GM13977 (cell line): ENCODE measurements at regions not wholly inside any gene's neighbourhood (a gene's known extent, or its start where the extent isn't known, plus 50 kb on each side); places are given as distances from the start of the nearest gene placed in this dataset.

Source experiments
- DNase-seq: peaks from one replicate; pipeline ENCODE4 v3.0.0; 2012; ENCODE audit warnings: low spot score
- CTCF ChIP-seq: IDR thresholded peaks from 2 replicates; pipeline ENCODE4 v1.5.1; 2012; ENCODE audit warnings: mild to moderate bottlenecking, control low read depth; ENCODE audit not compliant: insufficient read depth; ENCODE audit errors: extremely low read depth, missing control alignments
- in situ Hi-C: fragments of 300-500 bp; cut with MboI; formaldehyde crosslinking; loops from one replicate; pipeline ENCODE4 v1.12.0; 2022; ENCODE audit warnings: low sequenced_read_pairs, low pct_unique_long_range_greater_than_20kb, mixed read lengths, inconsistent platforms; ENCODE audit not compliant: unreplicated experiment

- in situ Hi-C loops, result no loop called here
Observed at GRCh38 chr17:79370126-79370525, 240.7 kb downstream of the RBFOX3 start.

GRCh38 chr17:79369532-79369931, 241.3 kb downstream of the RBFOX3 start:
- DNase-seq, result no peak
- in situ Hi-C loops, result no loop called here
- TF ChIP-seq CTCF, result no peak

More at GRCh38 chr17:79370126-79370525, 240.7 kb downstream of the RBFOX3 start:
- DNase-seq, result no peak
- no peak for TF ChIP-seq CTCF

GRCh38 chr17:79369001-79369400, 241.8 kb downstream of the RBFOX3 start:
- TF ChIP-seq CTCF, result no peak
- no peak for DNase-seq
- in situ Hi-C loops, result no loop called here

- in situ Hi-C loops, result no loop called here
- DNase-seq, result no peak
- no peak for TF ChIP-seq CTCF
Observed at GRCh38 chr17:79368521-79368920, 242.3 kb downstream of the RBFOX3 start.

GRCh38 chr17:79366988-79367571, 243.8 kb downstream of the RBFOX3 start:
- in situ Hi-C loops, result no loop called here

GRCh38 chr17:79365836-79366770, 244.7 kb downstream of the RBFOX3 start:
- in situ Hi-C loops, result no loop called here
- DNase-seq, result no peak
- TF ChIP-seq CTCF, result no peak

More at GRCh38 chr17:79366988-79367571, 243.8 kb downstream of the RBFOX3 start:
- no peak for TF ChIP-seq CTCF
- DNase-seq, result no peak
